ENCODE measurements at regions not wholly inside any gene's neighbourhood (a gene's known extent, or its start where the extent isn't known, plus 50 kb on each side); places are given as distances from the start of the nearest gene placed in this dataset.

- Histone ChIP-seq H3K36me3 (ENCODE audit: insufficient read depth, low read length) (no peaks in the 10 kb centered on the region), H3K9me2 (replicated peaks; ENCODE audit: low read depth, low read length) (no peaks in the 10 kb centered on the region), H3K27me3 (ENCODE audit: insufficient read depth, low read length, poor library complexity, severe bottlenecking) (no peaks in the 10 kb centered on the region), H2AFZ (ENCODE audit: low read length) (no peak overlapping the region), H3K4me3 (ENCODE audit: low read length, poor library complexity, severe bottlenecking) (no peak overlapping the region), H3F3A (ENCODE audit: low read depth) (no peaks in the 10 kb centered on the region), H3K9me3 (ENCODE audit: insufficient read depth, low read depth, low read length) (no peaks in the 10 kb centered on the region), H3K9ac (ENCODE audit: low read depth, low read length, poor library complexity, severe bottlenecking) (no peak overlapping the region), H3K4me2 (ENCODE audit: low read depth, low read length, poor library complexity, severe bottlenecking) (no peak overlapping the region), H4K20me1 (ENCODE audit: insufficient read depth, low read length, poor library complexity, severe bottlenecking) (no peaks in the 10 kb centered on the region), H3K79me2 (ENCODE audit: insufficient read depth, low read length) (no peaks in the 10 kb centered on the region), H3K4me1 (ENCODE audit: insufficient read depth, low read length, poor library complexity, severe bottlenecking) (no peaks in the 10 kb centered on the region)
- no peak for TF ChIP-seq CTCF (conservative IDR thresholded peaks at IDR 0.05; ENCODE audit: low read length)
- no peak for TF ChIP-seq EZH2phosphoT487 (IDR thresholded peaks at IDR 0.05; ENCODE audit: borderline replicate concordance)
These were observed 737.2 kb upstream of the SLIT2 start for GRCh38 chr4:19514276-19515070.

- TF ChIP-seq CTCF (conservative IDR thresholded peaks at IDR 0.05; ENCODE audit: low read length) (no peak), EZH2phosphoT487 (IDR thresholded peaks at IDR 0.05; ENCODE audit: borderline replicate concordance) (no peak)
- no peaks in the 10 kb centered on the region for H3K27me3 ChIP-seq (ENCODE audit: insufficient read depth, low read length, poor library complexity, severe bottlenecking)
- no peak overlapping the region for H2AFZ ChIP-seq (ENCODE audit: low read length)
- H3F3A ChIP-seq (ENCODE audit: low read depth) = no peaks in the 10 kb centered on the region
- H4K20me1 ChIP-seq (ENCODE audit: insufficient read depth, low read length, poor library complexity, severe bottlenecking) = no peaks in the 10 kb centered on the region
- no peaks in the 10 kb centered on the region for H3K4me1 ChIP-seq (ENCODE audit: insufficient read depth, low read length, poor library complexity, severe bottlenecking)
- no peak overlapping the region for H3K4me2 ChIP-seq (ENCODE audit: low read depth, low read length, poor library complexity, severe bottlenecking)
- H3K79me2 ChIP-seq (ENCODE audit: insufficient read depth, low read length) = no peaks in the 10 kb centered on the region
- H3K9me2 ChIP-seq (replicated peaks; ENCODE audit: low read depth, low read length) = no peaks in the 10 kb centered on the region
- no peak overlapping the region for H3K9ac ChIP-seq (ENCODE audit: low read depth, low read length, poor library complexity, severe bottlenecking)
- no peaks in the 10 kb centered on the region for H3K9me3 ChIP-seq (ENCODE audit: insufficient read depth, low read depth, low read length)
- H3K36me3 ChIP-seq (ENCODE audit: insufficient read depth, low read length) = no peaks in the 10 kb centered on the region
- no peak overlapping the region for H3K4me3 ChIP-seq (ENCODE audit: low read length, poor library complexity, severe bottlenecking)
These were observed 739.6 kb upstream of the SLIT2 start for GRCh38 chr4:19512086-19512485.

- H4K20me1 ChIP-seq (ENCODE audit: insufficient read depth, low read length, poor library complexity, severe bottlenecking) = no peaks in the 10 kb centered on the region
- H3K9me2 ChIP-seq (replicated peaks; ENCODE audit: low read depth, low read length) = no peaks in the 10 kb centered on the region
- H3K4me2 ChIP-seq (ENCODE audit: low read depth, low read length, poor library complexity, severe bottlenecking) = no peak overlapping the region
- H3K4me1 ChIP-seq (ENCODE audit: insufficient read depth, low read length, poor library complexity, severe bottlenecking) = no peaks in the 10 kb centered on the region
- TF ChIP-seq CTCF (conservative IDR thresholded peaks at IDR 0.05; ENCODE audit: low read length) (no peak), EZH2phosphoT487 (IDR thresholded peaks at IDR 0.05; ENCODE audit: borderline replicate concordance) (no peak)
- no peak overlapping the region for H3K9ac ChIP-seq (ENCODE audit: low read depth, low read length, poor library complexity, severe bottlenecking)
- no peaks in the 10 kb centered on the region for H3K79me2 ChIP-seq (ENCODE audit: insufficient read depth, low read length)
- H3F3A ChIP-seq (ENCODE audit: low read depth) = no peaks in the 10 kb centered on the region
- H3K27me3 ChIP-seq (ENCODE audit: insufficient read depth, low read length, poor library complexity, severe bottlenecking) = no peaks in the 10 kb centered on the region
- H3K4me3 ChIP-seq (ENCODE audit: low read length, poor library complexity, severe bottlenecking) = no peak overlapping the region
- no peaks in the 10 kb centered on the region for H3K9me3 ChIP-seq (ENCODE audit: insufficient read depth, low read depth, low read length)
- H3K36me3 ChIP-seq (ENCODE audit: insufficient read depth, low read length) = no peaks in the 10 kb centered on the region
- H2AFZ ChIP-seq (ENCODE audit: low read length) = no peak overlapping the region
These were observed 740.7 kb upstream of the SLIT2 start for GRCh38 chr4:19510993-19511392.

Measured in Loucy (cell line).